ENCODE measurements at regions not wholly inside any gene's neighbourhood (a gene's known extent, or its start where the extent isn't known, plus 50 kb on each side); places are given as distances from the start of the nearest gene placed in this dataset.

DNA sequence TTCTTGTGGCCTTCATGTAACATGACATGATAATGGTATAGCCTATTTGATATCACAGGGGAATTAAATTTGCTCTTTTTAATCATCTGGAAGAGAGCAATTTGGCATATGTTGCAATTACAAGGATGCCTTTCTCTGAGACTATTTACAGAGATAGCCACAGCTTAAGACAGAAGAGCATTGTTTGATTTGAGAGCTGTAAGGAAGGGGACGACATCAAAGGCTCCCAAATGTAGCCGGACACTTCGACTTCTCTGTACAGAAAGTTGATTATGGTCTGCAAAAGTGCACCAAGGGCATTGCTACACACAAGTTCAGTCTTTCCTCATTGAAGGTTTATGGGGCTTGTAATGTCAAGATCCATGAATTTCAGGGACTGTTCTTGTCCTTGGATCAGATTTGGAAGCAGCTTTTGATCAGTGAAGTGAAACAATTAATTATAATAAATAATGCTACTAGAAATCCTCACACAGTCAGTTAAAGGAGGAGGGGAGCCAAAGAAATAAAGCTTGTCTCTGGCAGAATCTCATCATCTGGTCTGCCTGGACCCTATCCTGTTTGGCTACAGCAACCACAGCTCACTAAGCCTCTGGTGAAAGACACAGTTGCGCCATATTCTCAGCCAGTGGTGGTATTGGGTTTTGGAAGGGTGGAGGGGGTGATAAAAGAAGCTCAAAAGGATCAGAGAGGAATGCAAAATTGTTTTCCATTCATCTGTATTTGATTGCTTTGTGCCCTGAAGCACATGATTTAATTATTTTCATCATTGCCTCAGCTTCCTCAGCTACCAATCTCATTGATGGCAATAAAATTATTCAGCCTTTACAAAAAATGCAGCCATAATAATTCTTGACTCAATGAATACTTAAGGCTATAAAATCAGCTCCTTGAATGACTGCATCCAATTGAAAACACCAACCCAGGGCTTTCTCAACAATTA lies 654.3 kb upstream of the LCORL start:
- CTCF ChIA-PET = interaction anchor here (0.7 to 1.5 kb wide), 3 partner anchors 8 to 319 kb away, joined by 3 to 6 read pairs (median 3); no protein-coding TSS in a partner anchor
- no TSS peak for BruUV-seq (replicated peaks)

More for the DNA sequence above, 654.3 kb upstream of the LCORL start:
- Histone ChIP-seq H4K20me1 (ENCODE audit: control insufficient read depth, insufficient read depth) (no peaks in the 10 kb centered on the region), H3K36me3 (ENCODE audit: control insufficient read depth in 2 of 2, insufficient read depth in 2 of 2, low read length in 1 of 2) (no peaks in the 10 kb centered on the region), H3K9me3 (replicated peaks; ENCODE audit: control insufficient read depth, insufficient read depth, low read length) (no peaks in the 10 kb centered on the region), H2AFZ (ENCODE audit: control insufficient read depth, low read depth, low read length) (no peak overlapping the region), H3K79me2 (ENCODE audit: control insufficient read depth, insufficient read depth, low read length) (no peaks in the 10 kb centered on the region), H3K9ac (ENCODE audit: control insufficient read depth, insufficient read depth, low read length) (no peak overlapping the region), H3K27me3 (replicated peaks in 1 of 2; ENCODE audit: control insufficient read depth in 2 of 2, insufficient read depth in 2 of 2, low read length in 1 of 2) (no peaks in the 10 kb centered on the region), H3K4me1 (ENCODE audit: control insufficient read depth, insufficient read depth, low read length) (no peaks in the 10 kb centered on the region), H3K4me2 (ENCODE audit: control insufficient read depth, insufficient read depth) (no peak overlapping the region), H3K27ac (ENCODE audit: control insufficient read depth, insufficient read depth) (no peak overlapping the region), H3K4me3 (no peak overlapping the region)
- ChIA-PET POLR2A (no interaction called here), SMC1A (ENCODE audit: uncharacterized antibody, unreplicated experiment) (interaction anchor here (0.8 kb wide), 1 partner anchor 8 kb away, joined by 3 read pairs; no protein-coding TSS in a partner anchor), RAD21 (ENCODE audit: unreplicated experiment) (no interaction called here)
- 26% methylated on average over 4 of the region's 4 CpGs for WGBS (ENCODE audit: insufficient coverage, insufficient replicate concordance, low lambda C conversion rate, missing lambda C conversion rate)
- in situ Hi-C loops (cut with MboI) (loop anchor here (25.0 kb wide), 2 partner anchors 1561 to 1736 kb away; no protein-coding TSS in a partner anchor), intact Hi-C loops (cut with micrococcal nuclease; ENCODE audit: unreplicated experiment) (no loop called here)
- DNase-seq (ENCODE audit: low read depth, low spot score) (no peak), ATAC-seq (no peak), FAIRE-seq (no peak)
- TF ChIP-seq CHD1 (IDR thresholded peaks at IDR 0.05; ENCODE audit: low read depth, low read length) = no peak
- TF ChIP-seq SP1 (IDR thresholded peaks at IDR 0.05; ENCODE audit: low read depth, low read length) = no peak
- no peak for TF ChIP-seq EED (IDR thresholded peaks at IDR 0.05; ENCODE audit: low read depth)
- no peak for TF ChIP-seq ZNF622 (IDR thresholded peaks at IDR 0.05)
- no peak for TF ChIP-seq BHLHE40 (IDR thresholded peaks at IDR 0.05; ENCODE audit: borderline replicate concordance in 1 of 2, low read depth in 2 of 2, low read length in 1 of 2)
- TF ChIP-seq FOXK2 (IDR thresholded peaks at IDR 0.05) = no peak
- no peak for TF ChIP-seq POLR2AphosphoS5 (IDR thresholded peaks at IDR 0.05; ENCODE audit: low read length)
- no peak for TF ChIP-seq FOXM1 (IDR thresholded peaks at IDR 0.05; ENCODE audit: low read depth, low read length)
- no peak for TF ChIP-seq CREM (IDR thresholded peaks at IDR 0.05; ENCODE audit: low read depth)
- no peak for TF ChIP-seq SMAD1 (IDR thresholded peaks at IDR 0.05; ENCODE audit: low read depth, partially characterized antibody)
- TF ChIP-seq REST (IDR thresholded peaks at IDR 0.05; ENCODE audit: low read depth, low read length) = no peak
- TF ChIP-seq EP300 (IDR thresholded peaks at IDR 0.05; ENCODE audit: borderline replicate concordance in 1 of 2, control insufficient read depth in 1 of 2, low read depth in 2 of 2, low read length in 2 of 2) = no peak

All from GM12878 (cell line).